NCI-H226 (cell line): ENCODE measurements at regions not wholly inside any gene's neighbourhood (a gene's known extent, or its start where the extent isn't known, plus 50 kb on each side); places are given as distances from the start of the nearest gene placed in this dataset.
"Not testable (repeated sequence)": the region's sequence is repeated elsewhere in the genome, so short reads cannot be mapped to it uniquely, and the experiment has no call there.

Experiments
- DNase-seq: peaks from one replicate; pipeline ENCODE4 v3.0.0-alpha.2; 2015

DNA sequence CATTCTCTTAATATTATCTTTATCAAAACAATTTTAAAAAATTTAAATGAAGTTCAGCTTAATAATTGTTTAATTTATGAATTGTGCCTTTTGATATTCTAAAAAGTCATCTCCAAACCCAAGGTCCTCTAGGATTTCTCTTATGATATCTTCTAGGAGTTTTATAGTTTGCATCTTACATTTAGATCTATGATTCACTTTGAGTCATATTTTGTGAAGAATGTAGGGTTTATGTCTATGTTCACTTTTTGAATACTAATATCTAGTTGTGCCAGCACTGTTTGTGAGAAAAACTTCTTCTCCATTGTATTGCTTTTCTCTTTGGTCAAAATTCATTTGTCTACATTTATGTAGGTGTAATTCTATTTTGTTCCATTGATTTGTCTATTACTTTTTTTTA is 1068.4 kb upstream of the SPRY2 start:
- DNase-seq: no peak

DNA sequence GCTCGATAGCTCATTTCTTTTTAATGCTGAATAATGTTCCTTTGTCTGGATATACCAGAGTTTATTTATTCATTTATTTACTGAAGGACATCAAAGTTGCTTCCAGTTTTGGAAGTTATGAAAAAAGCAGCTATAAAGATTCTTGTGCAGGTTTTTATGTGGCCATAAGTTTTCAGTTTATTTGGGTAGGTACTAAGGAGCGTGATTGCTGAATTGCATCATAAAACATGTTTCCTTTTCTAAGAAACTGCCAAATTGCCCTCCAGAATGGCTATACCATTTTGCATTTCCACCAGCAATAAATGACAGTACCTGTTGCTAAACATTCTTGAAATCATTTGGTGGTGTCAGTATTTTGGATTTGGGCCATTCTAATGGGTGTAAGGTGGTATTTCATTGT is 1067.7 kb upstream of the SPRY2 start:
- no peak for DNase-seq

DNA sequence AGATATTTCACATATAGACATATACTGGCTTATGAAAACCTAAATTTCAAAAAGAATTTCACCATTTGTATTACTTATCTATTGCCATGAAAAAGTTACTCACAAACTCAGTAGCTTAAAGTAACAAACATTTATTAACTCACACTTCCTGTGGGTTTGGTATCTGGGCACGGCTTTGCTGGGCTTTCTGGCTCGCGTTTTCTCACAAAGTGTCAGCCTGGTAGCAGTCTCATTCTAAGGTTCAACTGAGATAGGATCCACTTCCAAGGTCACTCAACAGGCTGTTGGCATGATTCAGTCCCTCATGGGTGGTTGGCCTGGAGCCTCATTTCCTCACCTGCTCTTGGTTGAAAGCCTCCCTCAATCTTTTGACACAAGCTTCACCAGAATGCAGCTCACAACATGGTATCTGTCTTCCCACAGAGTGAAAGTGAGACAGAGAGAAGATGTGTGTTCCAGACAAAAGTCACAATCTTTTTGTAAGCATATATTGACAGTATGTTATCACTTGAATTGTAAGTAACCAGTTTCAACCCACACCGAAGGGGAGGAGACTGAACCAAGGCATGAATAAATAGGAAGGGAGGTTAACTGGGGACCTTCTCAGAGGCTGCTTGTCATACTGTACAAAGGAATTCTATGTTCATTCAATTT is 1065.8 kb upstream of the SPRY2 start:
- no peak for DNase-seq

DNA sequence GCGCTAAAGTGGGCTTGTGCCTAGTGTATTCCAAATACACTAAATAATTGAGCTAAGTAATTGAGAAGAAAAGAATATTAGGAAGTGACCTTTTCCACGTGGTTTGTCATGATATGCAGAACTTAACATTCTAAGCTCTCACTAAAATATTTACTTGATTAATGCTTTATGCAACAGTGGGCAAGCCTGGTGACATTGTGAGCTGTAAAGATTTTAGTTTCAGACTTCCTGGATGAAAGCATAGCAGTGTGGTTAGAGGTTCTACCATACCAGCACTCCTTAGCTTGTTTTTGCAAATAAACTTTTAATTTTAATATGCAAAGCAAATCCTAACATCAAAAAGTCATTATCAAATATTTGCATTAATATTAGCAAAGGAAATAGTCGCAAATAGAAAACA is 1065.1 kb upstream of the SPRY2 start:
- DNase-seq: no peak

DNA sequence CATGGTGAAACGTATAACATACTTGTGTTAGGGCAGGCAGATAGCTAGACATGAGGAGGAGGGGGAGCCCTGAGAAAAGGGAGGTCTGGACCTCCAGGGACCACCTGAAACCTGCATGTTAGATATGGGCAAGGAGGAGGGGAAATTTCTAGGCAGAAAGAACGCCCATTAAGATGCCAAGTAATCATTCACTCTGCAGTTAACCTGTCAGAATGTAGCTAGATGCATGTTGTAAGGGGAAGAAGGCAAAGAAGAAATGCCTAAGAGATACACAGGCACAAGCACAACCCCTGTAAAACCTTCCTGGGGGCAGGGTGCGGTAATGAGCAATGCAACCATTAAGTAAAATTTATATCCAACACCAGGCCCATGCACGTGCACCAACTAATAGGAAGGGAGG is 1055.3 kb upstream of the SPRY2 start:
- no peak for DNase-seq

DNA sequence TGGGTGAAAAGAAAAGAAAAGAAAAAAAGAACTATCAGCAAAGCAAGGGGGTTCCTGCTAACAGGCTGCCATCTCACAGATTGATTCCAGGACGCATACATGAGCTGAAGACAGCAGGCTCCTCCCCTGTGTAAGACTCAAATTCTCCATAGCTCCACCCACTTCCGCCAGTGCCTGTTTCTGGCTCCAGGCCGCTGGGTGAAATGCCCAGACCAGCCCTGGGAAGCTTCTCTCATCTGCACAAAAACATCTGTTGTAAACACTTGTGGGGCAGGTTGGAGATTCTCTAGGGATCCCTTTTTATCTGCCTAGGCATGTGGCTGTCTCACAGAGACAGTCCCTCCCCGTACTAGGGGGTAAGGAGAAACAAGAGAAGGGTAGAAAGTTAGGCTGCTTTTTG is 1054.4 kb upstream of the SPRY2 start:
- DNase-seq: no peak

DNA sequence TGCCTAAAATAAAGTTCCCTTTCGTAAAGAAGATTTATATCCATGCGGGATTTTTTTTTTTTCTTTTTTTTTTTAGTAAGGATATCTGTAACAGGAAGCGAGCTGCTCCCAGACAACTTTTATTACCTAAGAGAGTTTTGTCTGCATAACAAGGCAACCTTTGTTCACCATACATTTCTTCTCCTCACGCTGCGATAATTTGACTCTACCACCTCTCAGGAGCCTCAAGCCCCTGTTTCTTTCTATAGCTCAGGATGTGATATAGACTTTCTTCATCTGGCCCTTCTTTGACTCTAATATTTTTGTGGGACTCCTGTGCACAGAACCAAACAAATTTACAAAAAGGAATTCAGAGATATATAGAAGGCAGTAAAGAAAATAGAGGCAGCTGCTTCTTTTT is 1053.7 kb upstream of the SPRY2 start:
- no peak for DNase-seq

DNA sequence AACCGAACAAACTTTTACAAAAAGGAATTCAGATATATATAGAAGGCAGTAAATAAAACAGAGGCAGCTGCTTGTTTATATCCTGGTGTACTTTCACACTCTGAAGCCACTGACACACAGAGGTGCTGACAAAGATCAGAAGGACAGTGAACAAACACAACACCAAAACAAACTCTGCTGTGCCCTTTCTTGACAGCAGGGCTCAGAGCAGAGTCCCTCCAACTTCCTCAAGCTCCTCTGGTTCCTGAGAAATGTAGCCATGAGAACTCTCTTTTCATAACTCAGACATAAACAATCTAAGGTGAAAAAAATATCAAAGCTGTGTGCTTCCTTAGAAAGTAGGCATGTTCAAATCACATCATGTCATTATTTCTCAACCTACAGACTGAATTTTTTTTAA is 1052.8 kb upstream of the SPRY2 start:
- no peak for DNase-seq

DNA sequence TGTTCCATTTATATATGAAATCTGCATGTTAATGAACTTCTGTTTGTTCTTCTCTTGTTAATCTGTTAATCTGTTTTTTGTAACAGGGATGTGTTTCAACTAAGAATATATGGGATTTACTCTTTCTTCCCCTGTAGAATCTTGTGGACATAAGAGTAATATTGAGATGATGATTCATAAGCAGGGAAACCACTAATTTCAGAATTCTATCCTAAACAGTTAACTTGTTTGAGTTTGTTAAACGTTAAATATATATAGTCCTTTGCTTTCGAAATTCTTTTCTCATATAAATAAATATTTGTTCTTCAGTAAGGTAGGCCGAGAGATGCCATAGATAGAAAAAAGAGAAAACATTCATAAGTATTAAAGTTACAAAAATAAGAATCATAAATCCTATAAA is 1052.2 kb upstream of the SPRY2 start:
- DNase-seq: no peak

DNA sequence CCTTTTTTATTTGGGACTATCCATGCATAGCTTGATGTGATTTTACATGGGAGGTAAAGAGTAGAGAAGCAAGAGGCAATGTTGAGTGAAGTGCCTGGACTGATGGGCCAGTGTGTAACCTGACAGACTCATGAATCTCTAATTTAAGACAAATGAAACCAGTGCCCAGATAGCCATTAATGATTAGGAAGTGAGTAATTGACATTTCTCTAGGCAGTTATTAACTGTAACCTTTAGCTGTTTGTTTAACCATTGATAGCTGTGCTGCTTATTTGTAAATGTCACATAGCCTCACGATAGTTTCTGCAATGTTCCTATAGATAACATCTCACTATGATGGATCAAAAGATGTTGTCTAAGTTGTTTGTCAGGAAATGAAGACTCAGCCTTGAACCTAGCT is 1047.5 kb upstream of the SPRY2 start:
- no peak for DNase-seq

DNA sequence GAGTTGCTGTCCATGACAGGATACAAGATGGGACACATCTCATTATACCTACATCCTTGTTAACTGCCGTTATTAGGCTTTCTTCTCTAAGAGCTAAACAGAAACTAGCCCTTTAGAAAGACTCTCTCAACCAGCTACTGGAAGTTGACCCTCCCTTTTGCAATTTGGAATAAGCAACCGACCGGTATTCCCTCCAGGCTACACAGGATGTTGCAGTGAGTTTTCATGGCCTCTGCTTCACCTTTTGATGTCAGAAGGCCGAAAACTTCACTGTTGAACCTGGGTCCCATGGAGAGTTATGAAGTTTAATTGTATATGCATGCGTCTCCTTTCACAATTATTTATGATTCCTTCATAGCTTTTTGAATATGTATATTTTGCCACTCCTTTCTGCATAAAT is 1042.5 kb upstream of the SPRY2 start:
- DNase-seq: no peak

DNA sequence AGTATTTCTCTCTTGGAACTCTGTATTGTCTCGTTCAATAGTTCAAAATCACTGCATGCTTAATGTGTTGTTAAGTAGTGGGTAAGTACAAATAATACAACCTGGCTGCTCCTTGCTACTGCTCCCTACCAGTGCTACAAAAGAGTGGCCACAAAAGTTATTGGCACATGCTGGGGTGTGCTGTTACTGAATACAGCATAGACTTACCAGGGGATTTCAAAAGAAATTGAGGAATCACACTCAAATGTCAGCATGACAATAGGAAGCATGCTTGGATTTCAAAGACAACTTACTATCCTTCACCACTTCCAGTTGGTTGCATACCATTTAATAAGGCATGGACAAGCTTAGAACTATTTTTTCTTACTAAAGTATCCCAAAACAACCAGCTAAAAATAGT is 1041.3 kb upstream of the SPRY2 start:
- DNase-seq: no peak

DNA sequence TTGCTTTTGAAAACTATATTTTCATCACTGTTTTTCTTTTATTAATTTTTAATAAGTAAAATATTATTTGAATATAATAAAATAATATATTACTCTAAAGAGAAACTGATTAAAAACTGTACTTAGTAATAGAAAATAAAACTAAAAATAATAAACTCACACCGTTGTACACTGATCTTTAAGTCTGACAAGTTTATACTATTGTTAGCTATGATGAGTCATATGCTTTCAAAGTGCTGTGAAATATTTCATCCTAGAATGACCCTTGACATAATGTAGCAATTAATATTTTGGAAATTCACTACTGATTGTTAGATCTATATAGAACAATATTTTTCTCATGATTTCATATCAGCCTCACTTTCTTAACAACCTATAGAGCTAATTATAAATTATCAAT is 1040.6 kb upstream of the SPRY2 start:
- no peak for DNase-seq

DNA sequence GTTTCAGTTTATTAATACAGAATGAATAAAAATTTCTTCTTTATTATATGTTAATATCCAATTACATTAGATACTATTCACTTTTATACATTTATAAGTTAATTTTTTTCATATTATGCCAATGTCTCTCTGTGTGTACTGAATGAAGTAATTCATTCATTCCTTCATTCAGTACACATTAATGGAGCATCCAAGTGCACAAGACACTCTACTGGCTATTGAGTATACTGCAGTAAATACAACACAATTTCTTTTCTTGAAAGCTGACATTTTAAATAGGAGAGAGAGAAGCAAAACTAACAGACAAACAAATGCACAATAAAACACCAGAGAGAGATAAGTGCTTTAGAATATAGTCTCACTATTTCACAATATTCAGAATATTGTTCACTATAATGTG is 1038.3 kb upstream of the SPRY2 start:
- DNase-seq: no peak

DNA sequence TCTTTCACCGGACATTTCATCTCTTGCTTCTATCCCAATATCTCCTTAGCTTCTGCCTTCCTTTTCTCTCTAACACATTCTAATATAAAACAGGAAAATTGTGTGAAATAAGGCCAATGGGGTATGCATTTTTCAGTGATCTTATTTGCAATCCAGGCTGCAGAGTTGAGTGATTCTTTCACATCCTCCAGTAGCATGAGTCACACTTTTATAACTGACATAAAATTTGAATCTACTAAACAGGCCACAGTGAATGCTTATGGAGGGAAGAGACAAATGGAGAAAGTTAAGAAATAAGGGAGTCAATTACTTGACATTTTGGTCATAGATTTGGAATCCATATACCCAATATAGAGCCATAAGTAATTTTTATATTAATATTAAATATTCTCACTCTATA is 1037.0 kb upstream of the SPRY2 start:
- DNase-seq: no peak

DNA sequence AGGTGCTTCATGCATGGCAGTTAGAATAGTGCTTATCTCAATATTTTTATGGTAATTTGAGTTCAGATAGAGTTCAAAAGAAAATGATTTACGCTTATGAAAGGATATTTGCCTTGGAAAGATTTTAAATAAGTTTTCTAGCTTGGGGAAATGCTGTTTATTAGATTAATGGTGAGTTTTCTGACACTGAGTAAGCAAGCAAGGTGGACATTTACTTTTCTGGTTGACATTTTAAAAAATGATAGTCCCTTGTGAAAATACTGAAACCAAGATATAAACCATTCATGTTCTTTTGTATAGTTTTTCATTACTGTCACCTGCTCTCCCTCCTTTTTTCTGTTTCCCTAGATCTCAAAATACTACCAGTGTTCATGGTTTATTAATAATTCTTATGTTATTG is 1034.8 kb upstream of the SPRY2 start:
- no peak for DNase-seq

DNA sequence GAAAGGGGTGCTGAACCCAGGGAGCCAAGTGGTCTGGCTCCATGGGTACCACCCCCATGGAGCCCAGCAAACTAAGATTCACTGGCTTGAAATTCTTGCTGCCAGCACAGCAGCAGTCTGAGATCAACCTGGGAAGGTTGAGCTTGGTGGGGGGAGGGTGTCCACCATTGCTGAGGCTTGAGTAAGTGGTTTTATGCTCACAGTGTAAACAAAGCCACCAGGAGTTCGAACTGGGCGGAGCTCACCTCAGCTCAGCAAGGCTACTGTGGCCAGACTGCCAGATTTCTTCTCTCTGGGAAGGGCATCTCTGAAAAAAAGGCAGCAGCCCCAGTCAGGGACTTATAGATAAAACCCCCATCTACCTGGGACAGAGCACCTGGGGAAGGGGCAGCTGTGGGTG is 1021.8 kb upstream of the SPRY2 start:
- DNase-seq: not testable (repeated sequence)

DNA sequence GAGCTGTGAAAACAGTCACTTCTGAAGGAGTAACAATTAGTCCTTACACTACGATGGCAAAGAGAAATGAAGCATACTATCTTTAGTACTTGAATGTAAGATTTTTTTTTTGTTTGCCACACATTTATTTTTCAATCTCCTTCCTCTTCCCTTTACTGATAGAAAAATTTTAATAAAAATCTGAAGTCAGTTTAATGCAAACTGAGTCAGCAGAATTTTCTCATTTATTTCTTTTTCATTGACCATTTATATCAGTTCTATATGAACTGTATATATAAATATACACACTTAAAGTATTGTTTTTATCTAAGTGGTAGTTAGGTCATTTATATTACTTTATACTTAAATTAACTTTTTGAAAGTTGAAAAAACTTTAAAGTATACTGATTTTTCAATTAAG is 1009.1 kb upstream of the SPRY2 start:
- DNase-seq: no peak

DNA sequence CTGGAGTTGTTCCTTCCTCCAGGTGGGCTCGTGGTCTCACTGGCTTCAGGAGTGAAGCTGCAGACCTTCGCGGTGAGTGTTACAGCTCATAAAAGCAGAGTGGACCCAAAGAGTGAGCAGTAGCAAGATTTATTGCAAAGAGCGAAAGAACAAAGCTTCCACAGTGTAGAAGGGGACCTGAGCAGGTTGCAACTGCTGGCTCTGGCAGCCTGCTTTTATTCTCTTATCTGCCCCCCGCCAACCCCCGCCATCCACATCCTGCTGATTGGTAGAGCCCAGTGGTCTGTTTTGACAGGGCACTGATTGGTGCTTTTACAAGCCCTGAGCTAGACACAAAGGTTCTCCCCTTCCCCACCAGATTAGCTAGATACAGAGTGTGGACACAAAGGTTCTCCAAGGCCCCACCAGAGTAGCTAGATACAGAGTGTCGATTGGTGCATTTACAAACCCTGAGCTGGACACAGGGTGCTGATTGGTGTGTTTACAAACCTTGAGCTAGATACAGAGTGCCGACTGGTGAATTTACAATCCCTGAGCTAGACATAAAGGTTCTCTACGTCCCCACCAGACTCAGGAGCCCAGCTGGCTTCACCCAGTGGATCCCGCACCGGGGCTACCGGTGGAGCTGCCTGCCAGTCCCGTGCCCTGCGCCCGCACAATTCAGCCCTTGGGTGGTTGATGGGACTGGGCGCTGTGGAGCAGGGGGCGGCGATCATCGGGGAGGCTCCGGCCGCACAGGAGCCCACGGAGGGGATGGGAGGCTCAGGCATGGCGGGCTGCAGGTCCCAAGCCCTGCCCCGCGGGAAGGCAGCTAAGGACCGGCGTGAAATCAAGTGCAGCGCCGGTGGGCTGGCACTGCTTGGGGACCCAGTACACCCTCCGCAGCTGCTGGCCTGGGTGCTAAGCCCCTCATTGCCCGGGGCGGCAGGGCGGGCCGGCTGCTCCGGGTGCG is 999.5 kb upstream of the SPRY2 start:
- not testable (repeated sequence) for DNase-seq

DNA sequence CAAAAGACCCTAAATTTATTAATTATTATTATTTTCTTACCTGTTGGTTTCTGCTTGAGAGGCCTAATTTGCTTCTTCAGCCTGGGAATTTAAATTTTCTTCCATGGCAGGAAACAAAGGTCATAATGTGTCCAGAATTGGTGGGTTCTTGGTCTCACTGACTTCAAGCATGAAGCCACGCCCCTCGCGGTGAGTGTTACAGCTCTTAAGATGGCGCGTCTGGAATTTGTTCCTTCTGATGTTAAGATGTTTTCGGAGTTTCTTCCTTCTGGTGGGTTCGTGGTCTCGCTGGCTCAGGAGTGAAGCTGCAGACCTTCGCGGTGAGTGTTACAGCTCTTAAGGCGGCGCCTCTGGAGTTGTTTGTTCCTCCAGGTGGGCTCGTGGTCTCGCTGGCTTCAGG is 998.7 kb upstream of the SPRY2 start:
- DNase-seq: not testable (repeated sequence)

DNA sequence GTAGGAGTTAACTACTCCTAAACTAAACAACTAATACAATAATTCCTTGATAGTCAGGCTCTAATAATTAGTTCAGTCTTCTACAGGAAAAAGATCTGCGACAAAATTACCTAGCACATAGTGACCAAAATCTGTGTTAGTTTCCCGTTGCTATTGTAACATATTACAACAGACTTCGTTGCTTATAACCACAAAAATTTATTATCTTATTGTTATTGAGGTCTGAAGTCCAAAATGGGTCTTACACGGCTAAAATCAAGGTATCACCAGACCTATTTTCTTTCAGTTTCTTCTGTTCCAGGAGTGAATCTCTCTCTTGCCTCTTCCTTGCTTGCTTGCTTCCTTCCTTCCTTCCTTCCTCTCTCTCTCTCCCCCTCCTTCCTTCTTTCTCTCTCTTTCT is 993.6 kb upstream of the SPRY2 start:
- DNase-seq: no peak

DNA sequence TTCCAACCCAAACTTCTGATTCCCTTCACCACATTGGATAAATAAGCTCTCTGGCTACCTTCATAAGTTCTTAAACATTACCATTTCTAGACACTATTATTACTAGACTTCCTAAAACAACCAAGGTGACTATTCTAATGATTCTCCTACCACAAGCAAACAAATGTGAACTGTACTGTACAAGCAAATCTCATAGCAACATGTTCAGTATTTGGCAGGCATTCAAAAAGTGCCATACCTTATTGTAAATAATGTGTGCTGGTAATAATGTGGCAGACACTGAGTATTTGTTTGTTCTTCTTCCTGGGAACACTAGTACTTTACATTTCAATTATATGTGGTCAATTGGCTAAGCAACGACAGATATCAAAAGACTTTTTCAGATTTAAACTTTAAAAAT is 986.0 kb upstream of the SPRY2 start:
- no peak for DNase-seq

DNA sequence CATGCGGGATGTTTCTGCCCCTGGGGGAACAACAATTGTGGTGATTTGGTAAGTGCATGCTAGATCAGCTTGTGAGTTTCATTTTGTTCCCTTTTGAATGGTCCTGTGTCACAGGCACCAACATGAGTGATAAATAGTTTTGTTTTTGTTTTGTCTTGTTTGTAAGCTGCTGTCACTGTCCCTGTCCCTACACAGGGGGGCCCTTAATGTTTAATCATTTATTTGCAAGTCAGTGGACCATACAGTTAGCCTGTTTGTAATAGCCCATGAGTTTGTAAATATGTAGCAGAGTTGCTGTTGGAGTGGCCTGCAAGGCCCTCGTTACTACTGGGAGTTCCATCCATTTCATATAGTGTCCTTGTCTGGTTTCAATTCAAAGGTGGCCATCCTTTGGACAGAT is 979.6 kb upstream of the SPRY2 start:
- DNase-seq: no peak

DNA sequence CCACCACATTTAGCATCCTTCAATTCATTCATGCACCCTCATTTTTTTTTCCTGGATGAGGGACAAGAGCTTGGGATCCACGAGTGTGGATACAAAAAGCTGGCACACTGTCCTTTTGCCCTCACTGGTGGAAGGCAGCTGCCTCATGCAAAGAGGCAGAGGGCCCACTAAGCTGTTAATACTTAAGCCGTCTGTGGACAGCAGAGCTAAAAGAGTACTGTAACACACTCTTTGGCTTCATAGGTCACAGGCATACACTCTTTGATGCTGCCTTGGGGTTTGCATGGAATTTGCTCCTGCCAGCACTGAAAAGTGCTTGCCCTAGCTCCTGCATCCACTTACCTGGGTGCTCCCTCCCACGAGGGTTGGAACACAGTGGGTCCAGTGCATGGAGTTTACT is 978.4 kb upstream of the SPRY2 start:
- DNase-seq: no peak
